ENCODE measurements at regions not wholly inside any gene's neighbourhood (a gene's known extent, or its start where the extent isn't known, plus 50 kb on each side); places are given as distances from the start of the nearest gene placed in this dataset.

- no peak for DNase-seq (ENCODE audit: low read depth)
These were observed 114.0 kb downstream of the NSG2 start for GRCh38 chr5:174159327-174160114.

- DNase-seq (ENCODE audit: low read depth), result no peak
These were observed 119.9 kb downstream of the NSG2 start for GRCh38 chr5:174165406-174165805.

GRCh38 chr5:174166231-174167079 is 120.9 kb downstream of the NSG2 start:
- no peak for DNase-seq (ENCODE audit: low read depth)

- no peak for DNase-seq (ENCODE audit: low read depth)
These were observed 121.8 kb downstream of the NSG2 start for GRCh38 chr5:174167080-174167910.

GRCh38 chr5:174172152-174172551 is 126.6 kb downstream of the NSG2 start:
- DNase-seq (ENCODE audit: low read depth), result no peak

- no peak for DNase-seq (ENCODE audit: low read depth)
These were observed 127.1 kb downstream of the NSG2 start for GRCh38 chr5:174172566-174172965.

- DNase-seq (ENCODE audit: low read depth), result no peak
These were observed 128.3 kb downstream of the NSG2 start for GRCh38 chr5:174173766-174174165.

- DNase-seq (ENCODE audit: low read depth), result no peak
These were observed 130.3 kb downstream of the NSG2 start for GRCh38 chr5:174175716-174176268.

GRCh38 chr5:174176511-174176910 is 131.0 kb downstream of the NSG2 start:
- no peak for DNase-seq (ENCODE audit: low read depth)

- DNase-seq (ENCODE audit: low read depth), result no peak
These were observed 132.0 kb downstream of the NSG2 start for GRCh38 chr5:174177531-174177930.

- no peak for DNase-seq (ENCODE audit: low read depth)
These were observed 132.6 kb downstream of the NSG2 start for GRCh38 chr5:174177976-174178605.

GRCh38 chr5:174180639-174181038 is 135.1 kb downstream of the NSG2 start:
- no peak for DNase-seq (ENCODE audit: low read depth)

- no peak for DNase-seq (ENCODE audit: low read depth)
These were observed 136.6 kb downstream of the NSG2 start for GRCh38 chr5:174182111-174182510.

- no peak for DNase-seq (ENCODE audit: low read depth)
These were observed 138.2 kb downstream of the NSG2 start for GRCh38 chr5:174183701-174184100.

- no peak for DNase-seq (ENCODE audit: low read depth)
These were observed 140.0 kb downstream of the NSG2 start for GRCh38 chr5:174185506-174185905.

GRCh38 chr5:174186096-174186695 is 140.7 kb downstream of the NSG2 start:
- DNase-seq (ENCODE audit: low read depth), result no peak

- no peak for DNase-seq (ENCODE audit: low read depth)
These were observed 141.5 kb downstream of the NSG2 start for GRCh38 chr5:174187001-174187400.

GRCh38 chr5:174187481-174187880 is 142.0 kb downstream of the NSG2 start:
- DNase-seq (ENCODE audit: low read depth), result no peak

- DNase-seq (ENCODE audit: low read depth), result no peak
These were observed 142.8 kb downstream of the NSG2 start for GRCh38 chr5:174188295-174188694.

GRCh38 chr5:174189654-174190541 is 144.4 kb downstream of the NSG2 start:
- no peak for DNase-seq (ENCODE audit: low read depth)
